Endometrium (tissue), 2 donors: ENCODE measurements at regions not wholly inside any gene's neighbourhood (a gene's known extent, or its start where the extent isn't known, plus 50 kb on each side); places are given as distances from the start of the nearest gene placed in this dataset.
"Not testable (repeated sequence)": the region's sequence is repeated elsewhere in the genome, so short reads cannot be mapped to it uniquely, and the experiment has no call there.

Experiments
- FAIRE-seq: peaks from 2 replicates; lab custom pipeline; 2012; peaks lifted over from hg19 to GRCh38; lab: Jason Lieb, UNC
- donor health status: control.
- donor health status: control.

DNA sequence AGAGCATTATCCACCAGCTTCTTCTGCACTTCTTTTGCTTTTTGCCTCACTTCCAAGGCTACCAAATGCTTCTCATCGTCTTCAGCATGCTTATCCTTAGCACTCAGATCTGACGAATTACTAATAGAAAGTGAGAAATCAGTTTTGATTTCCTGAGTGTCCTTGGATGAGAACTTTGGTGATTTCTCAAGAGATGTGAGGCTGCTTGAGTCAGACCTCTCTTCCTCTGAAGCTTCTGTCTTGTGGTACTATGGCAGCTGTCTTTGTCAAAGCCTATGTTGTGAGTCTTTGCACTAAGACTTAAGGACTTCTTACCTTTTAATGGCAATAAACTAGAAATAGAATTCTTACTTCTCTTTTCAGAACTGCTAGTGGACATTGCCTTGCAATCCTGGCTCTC, 169.9 kb downstream of the CPE start:
- FAIRE-seq: no peak

DNA sequence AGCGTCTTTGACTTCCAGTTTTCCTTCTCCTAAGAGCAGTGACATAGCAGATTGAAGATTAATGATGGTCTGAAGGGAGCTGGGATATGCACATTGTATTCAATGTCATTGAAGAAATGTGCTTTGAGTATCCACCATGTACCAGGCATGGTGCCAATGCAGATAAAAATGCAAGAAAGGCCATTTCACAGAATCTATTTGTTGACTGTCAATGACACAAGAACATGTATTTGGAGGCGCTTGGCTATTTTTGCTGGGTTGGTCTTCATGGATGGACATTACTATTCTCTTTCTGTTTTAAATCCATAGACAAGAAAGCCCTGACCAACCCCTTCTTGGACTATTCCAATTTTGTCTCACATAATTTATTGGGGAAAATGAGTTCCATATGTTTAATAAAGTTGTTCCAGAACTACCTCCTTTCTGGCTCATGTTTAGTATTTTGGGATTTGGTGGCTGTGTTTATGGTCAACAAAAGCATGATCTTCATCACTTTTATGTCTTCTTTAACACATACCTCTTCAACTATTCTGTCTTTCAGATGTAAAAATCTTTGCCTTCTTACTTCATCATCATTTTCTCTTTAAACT, 174.5 kb downstream of the CPE start:
- peak; percentile 88 for FAIRE-seq

- no peak for FAIRE-seq
Observed at GRCh38 chr4:165555302-165555701, 176.5 kb downstream of the CPE start.

- no peak for FAIRE-seq
Observed at GRCh38 chr4:165556383-165556782, 177.6 kb downstream of the CPE start.

DNA sequence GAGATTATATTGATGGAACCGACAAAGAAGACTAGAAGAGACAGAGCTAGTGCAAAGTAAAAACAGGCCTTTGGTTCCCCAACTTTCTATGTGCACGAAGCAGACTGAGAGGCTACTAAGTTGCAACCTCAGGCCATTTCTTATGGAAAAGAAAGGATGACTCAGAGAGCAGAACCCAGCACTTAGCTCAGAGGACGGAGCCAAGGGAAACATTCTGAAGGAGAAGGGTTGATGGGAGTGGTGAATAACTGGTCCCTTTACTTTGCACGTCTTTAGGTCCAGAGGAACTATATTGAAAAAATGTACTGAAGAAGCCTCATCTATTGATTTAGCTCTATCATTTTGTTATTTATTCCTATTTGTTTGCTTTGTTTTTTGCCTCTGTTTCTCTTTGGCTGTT, 182.1 kb downstream of the CPE start:
- FAIRE-seq: no peak

- FAIRE-seq: no peak
Observed at GRCh38 chr4:165563851-165564250, 185.0 kb downstream of the CPE start.

- FAIRE-seq: no peak
Observed at GRCh38 chr4:165569031-165569430, 190.2 kb downstream of the CPE start.

DNA sequence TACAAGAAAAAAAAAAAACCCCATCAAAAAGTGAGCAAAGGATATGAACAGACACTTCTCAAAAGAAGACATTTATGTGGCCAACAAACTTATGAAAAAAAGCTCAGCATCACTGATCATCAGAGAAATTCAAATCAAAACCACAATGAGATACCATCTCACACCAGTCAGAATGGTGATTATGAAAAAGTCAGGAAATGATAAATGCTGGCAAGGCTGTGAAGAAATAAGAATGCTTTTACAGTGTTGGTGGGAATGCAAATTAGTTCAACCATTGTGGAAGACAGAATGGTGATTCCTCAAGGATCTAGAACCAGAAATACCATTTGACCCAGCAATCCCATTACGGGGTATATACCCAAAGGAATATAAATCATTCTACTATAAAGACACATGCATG, 192.7 kb downstream of the CPE start:
- FAIRE-seq: not testable (repeated sequence)

DNA sequence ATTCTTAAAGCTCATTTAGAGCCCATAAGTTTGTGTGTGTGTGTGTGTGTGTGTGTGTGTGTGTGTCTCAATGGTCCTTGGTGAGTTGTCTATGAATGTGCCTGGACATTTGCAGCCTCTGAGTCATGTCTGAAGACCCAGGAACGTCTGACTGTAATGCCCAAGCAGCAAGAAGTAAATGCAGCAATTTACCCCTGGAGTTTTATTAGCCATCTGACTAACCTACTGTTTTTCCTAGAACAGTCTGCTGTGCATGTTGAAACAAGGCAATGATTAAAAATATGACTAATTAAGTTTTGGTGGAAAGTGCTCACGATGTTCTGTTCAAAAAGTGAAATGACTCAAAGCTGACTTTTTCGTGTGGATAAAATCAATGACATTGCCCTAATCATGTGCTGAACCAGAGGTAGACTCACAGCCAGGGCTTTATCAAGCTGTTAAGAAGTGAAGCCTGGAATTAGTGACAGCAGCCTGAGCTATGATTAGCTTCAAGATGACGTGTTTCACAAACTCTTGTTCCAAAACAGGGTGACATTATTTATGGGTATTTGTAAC, 201.6 kb downstream of the CPE start:
- FAIRE-seq: no peak

DNA sequence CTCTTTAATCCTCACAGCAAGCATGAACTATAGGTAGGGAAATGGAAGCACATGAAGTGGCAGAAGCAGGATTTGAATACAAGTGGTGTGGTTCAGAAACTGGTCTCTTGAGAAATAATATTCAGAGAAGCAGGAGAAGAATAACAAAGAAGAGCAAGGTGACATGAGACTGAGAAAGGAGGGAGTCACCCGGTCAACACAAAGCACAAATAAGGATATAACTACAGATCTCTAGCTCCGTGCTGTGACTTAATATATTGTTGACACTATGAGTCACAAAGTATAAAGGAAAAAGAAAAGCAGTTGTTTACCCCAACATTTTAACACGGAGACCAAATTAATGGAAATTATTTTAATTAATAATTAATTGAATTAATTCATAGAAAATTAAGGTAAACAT, 204.5 kb downstream of the CPE start:
- no peak for FAIRE-seq

- FAIRE-seq: no peak
Observed at GRCh38 chr4:165584916-165585315, 206.1 kb downstream of the CPE start.

- FAIRE-seq: no peak
Observed at GRCh38 chr4:165588534-165589315, 209.9 kb downstream of the CPE start.

GRCh38 chr4:165592386-165592785, 213.6 kb downstream of the CPE start:
- FAIRE-seq: no peak

DNA sequence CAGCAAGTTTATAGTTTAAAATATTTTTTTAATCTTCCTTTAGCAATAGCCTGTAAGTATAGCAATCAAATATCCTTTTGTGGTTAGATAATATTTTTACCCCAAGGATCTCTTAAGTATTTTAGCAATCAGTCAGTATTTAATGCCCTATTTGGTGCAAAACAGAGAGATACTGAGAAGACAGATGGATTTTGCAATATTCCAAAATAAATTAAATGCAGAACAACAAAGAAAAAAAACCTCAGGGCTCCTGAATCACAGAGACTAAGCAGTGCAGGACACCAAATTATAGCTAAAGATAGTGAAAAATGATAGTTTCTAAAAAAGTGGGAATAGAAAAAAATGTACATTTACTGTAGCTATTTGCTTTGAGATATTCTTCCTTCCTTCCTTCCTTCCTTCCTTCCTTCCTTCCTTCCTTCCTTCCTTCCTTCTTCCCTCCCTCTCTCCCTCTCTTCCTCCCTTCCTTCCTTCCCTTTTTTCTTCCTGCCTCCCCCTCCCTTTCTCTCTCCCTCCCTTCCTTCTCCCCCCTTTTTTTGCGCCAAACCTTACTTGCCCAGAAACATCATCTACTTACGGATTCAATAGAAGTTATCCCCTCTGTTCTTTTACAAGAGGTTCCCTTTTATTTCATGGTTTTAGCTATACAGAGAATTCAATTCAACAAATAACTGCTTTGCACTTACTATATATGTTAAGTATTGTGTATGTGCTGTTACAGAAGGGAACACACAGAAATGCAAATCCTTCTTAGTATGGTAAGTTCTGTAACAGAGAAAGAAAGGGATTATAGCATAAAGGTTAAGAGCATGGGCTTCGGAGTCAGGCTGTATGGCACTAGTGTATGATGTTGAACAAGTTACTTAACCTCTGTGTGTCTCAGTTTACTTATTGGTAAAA, 219.0 kb downstream of the CPE start:
- no peak for FAIRE-seq

DNA sequence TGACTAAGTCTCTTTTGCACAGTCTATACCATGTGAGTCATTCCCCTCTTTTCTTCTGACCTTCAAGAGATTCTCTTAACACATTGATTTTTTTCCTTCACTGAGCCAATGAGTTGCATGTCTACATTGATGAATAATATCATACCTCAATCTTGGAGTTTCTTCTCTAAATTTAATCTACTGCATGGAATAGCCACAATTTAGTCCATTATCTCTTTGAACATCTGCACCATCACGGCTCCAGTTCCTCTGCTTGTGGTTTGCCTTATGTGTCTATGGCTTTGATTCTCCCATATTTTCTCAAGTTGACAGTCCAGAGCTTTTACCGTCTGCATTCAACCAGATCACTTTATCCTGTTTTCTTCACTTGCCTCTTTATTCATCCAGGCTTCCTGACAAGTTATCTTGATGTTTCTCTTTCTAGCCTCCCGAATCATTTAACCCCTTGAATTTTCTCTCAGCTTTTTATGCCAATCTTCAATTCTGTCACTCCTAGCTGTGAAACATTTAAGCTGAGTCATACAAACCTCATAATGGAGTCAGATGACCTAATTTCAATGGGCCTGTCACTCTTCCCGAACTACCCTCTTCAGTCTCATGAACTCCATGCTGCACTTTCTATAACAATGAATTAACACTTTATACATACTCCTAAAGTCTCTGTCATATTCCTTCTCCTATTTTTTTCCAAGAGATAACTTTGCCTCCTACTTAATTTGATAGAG, 222.3 kb downstream of the CPE start:
- FAIRE-seq: no peak

GRCh38 chr4:165602621-165603020, 223.8 kb downstream of the CPE start:
- no peak for FAIRE-seq

- FAIRE-seq: no peak
Observed at GRCh38 chr4:165604181-165604580, 225.4 kb downstream of the CPE start.

- FAIRE-seq: no peak
Observed at GRCh38 chr4:165605811-165606210, 227.0 kb downstream of the CPE start.

- no peak for FAIRE-seq
Observed at GRCh38 chr4:165606465-165607205, 227.8 kb downstream of the CPE start.

- FAIRE-seq: no peak
Observed at GRCh38 chr4:165609653-165610052, 230.8 kb downstream of the CPE start.
